ENCODE measurements at regions not wholly inside any gene's neighbourhood (a gene's known extent, or its start where the extent isn't known, plus 50 kb on each side); places are given as distances from the start of the nearest gene placed in this dataset.

DNA sequence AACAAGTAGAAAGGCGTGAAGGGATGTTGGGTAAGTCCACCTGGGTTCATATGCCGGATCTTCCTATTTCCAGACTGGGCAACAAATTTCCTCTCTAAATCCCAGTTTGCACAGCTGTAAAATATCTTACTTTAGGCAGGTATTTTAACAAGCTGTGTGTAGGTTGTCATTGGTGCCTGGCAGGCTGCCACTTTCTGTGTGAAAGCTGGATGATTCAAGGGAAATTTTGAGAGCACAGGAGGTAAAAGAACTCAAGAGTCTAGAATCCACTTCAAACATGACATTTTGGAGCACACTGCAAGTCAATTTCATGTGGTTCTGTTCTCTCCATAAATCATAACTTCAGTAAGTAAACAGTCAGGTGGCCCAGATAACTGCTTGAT, 817.4 kb upstream of the AMELY start:
- no peaks in the 10 kb centered on the region for H3K79me2 ChIP-seq (ENCODE audit: insufficient read depth, low read length)
- H3K4me3 ChIP-seq (replicated peaks in 1 of 3; ENCODE audit: low read depth in 2 of 3, low read length in 3 of 3): no peak overlapping the region
- H3K4me2 ChIP-seq (replicated peaks; ENCODE audit: extremely low read depth, low read length, poor library complexity, severe bottlenecking): no peak overlapping the region
- H3K4me3 Mint-ChIP-seq: no peak overlapping the region
- intact Hi-C loops (cut with micrococcal nuclease): no loop called here
- H3K9ac ChIP-seq (ENCODE audit: insufficient read depth, low read length, poor library complexity, severe bottlenecking): no peak overlapping the region
- H3K9me3 Mint-ChIP-seq: peaks cover 0 to 3% (median 0%) of the 10 kb centered on the region in 7 donors
- H3K9me3 ChIP-seq (replicated peaks in 1 of 2; ENCODE audit: control insufficient read depth in 1 of 2, insufficient read depth in 1 of 2, low read length in 2 of 2): no peaks in the 10 kb centered on the region
- H4K20me1 ChIP-seq (ENCODE audit: insufficient read depth, low read length): no peaks in the 10 kb centered on the region
- H2AFZ ChIP-seq (ENCODE audit: insufficient read depth, low read depth, low read length, poor library complexity, severe bottlenecking): no peak overlapping the region
- no peaks in the 10 kb centered on the region for H3K27me3 ChIP-seq (ENCODE audit: control insufficient read depth in 2 of 2, insufficient read depth in 2 of 2, low read length in 2 of 2)
- no peak for TF ChIP-seq CTCF (IDR thresholded peaks at IDR 0.05)
- no peak overlapping the region for H3K27ac ChIP-seq (ENCODE audit: low read depth in 1 of 2, low read length in 2 of 2)
- H3K36me3 ChIP-seq (replicated peaks in 1 of 2; ENCODE audit: control insufficient read depth in 1 of 2, insufficient read depth in 2 of 2, low read length in 2 of 2): no peaks in the 10 kb centered on the region
- peaks cover 0 to 79% of the 10 kb centered on the region in 2 donors for H3K4me1 ChIP-seq (ENCODE audit: control insufficient read depth in 1 of 2, insufficient read depth in 2 of 2, low read length in 2 of 2)
- H3K4me1 Mint-ChIP-seq: peaks cover 75% of the 10 kb centered on the region
- WGBS (ENCODE audit: insufficient coverage): no CpG with 5 or more reads among the region's 2 CpGs
- DNase-seq: peak in 1 of 3 donors; percentile 73
- H3K27ac Mint-ChIP-seq: peak overlapping the region in 2 of 7 donors; percentile 81 to 87
- H3K27me3 Mint-ChIP-seq (ENCODE audit: low read depth in 3 of 3): no peaks in the 10 kb centered on the region
- no peaks in the 10 kb centered on the region for H3K36me3 Mint-ChIP-seq

DNA sequence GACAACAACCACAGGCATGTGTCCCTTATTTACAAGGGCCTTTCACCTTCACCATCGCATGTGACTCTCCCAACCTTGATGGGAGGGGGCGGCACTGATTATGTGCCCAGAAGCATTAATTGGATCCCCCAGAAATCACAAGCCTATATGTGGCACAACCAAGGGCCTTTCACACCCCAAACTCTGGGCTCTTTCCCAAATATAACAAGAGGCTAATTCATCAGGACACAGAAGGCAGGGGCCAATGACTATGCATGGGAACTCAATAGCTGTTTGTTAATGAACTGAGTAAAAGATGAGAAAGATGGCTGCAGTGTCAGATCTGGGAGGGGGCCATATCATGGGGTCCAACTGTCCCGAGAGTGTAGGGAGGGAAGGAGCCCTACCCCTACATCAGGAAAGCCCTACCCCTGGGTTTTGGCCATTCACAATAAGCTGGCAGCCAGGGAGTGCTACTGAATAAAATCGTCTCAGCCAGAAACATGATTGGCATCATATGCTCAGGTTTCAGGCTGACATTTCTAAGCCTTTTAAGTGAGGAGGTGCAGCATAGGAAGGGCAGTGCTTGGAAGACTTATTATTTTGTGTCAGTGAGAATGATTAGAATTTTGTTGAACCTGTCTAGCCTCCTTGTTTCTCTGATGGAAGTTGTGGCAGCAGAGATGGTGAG, 814.4 kb upstream of the AMELY start:
- no peaks in the 10 kb centered on the region for H3K36me3 ChIP-seq (replicated peaks in 1 of 2; ENCODE audit: control insufficient read depth in 1 of 2, insufficient read depth in 2 of 2, low read length in 2 of 2)
- no peak for TF ChIP-seq CTCF (IDR thresholded peaks at IDR 0.05)
- H3K9me3 ChIP-seq (replicated peaks in 1 of 2; ENCODE audit: control insufficient read depth in 1 of 2, insufficient read depth in 1 of 2, low read length in 2 of 2): no peaks in the 10 kb centered on the region
- WGBS (ENCODE audit: insufficient coverage): 83% methylated on average over 1 of the region's 4 CpGs
- no peak for DNase-seq
- H3K9me3 Mint-ChIP-seq: peaks cover 0 to 3% (median 0%) of the 10 kb centered on the region in 7 donors
- no peak overlapping the region for H3K9ac ChIP-seq (ENCODE audit: insufficient read depth, low read length, poor library complexity, severe bottlenecking)
- H3K4me2 ChIP-seq (replicated peaks; ENCODE audit: extremely low read depth, low read length, poor library complexity, severe bottlenecking): no peak overlapping the region
- H3K27ac Mint-ChIP-seq: peak overlapping the region in 1 of 7 donors; percentile 87
- no peak overlapping the region for H3K27ac ChIP-seq (ENCODE audit: low read depth in 1 of 2, low read length in 2 of 2)
- no peak overlapping the region for H2AFZ ChIP-seq (ENCODE audit: insufficient read depth, low read depth, low read length, poor library complexity, severe bottlenecking)
- H3K27me3 Mint-ChIP-seq (ENCODE audit: low read depth in 3 of 3): no peaks in the 10 kb centered on the region
- H3K4me1 Mint-ChIP-seq: peaks cover 90% of the 10 kb centered on the region
- H4K20me1 ChIP-seq (ENCODE audit: insufficient read depth, low read length): no peaks in the 10 kb centered on the region
- H3K4me1 ChIP-seq (ENCODE audit: control insufficient read depth in 1 of 2, insufficient read depth in 2 of 2, low read length in 2 of 2): peaks cover 0 to 86% of the 10 kb centered on the region in 2 donors
- H3K27me3 ChIP-seq (ENCODE audit: control insufficient read depth in 2 of 2, insufficient read depth in 2 of 2, low read length in 2 of 2): no peaks in the 10 kb centered on the region
- H3K4me3 Mint-ChIP-seq: no peak overlapping the region
- no peaks in the 10 kb centered on the region for H3K36me3 Mint-ChIP-seq
- H3K4me3 ChIP-seq (replicated peaks in 1 of 3; ENCODE audit: low read depth in 2 of 3, low read length in 3 of 3): no peak overlapping the region
- H3K79me2 ChIP-seq (ENCODE audit: insufficient read depth, low read length): no peaks in the 10 kb centered on the region
- intact Hi-C loops (cut with micrococcal nuclease): no loop called here

Measured in CD14-positive monocyte (primary cell).